Neuronal stem cell (in vitro differentiated cells): ENCODE measurements at regions not wholly inside any gene's neighbourhood (a gene's known extent, or its start where the extent isn't known, plus 50 kb on each side); places are given as distances from the start of the nearest gene placed in this dataset.

Experiments used
- DNase-seq: peaks from one replicate; pipeline ENCODE4 v3.0.0-alpha.2; 2013; ENCODE audit warnings: low spot score
- H2AFZ ChIP-seq: one replicate; pipeline ENCODE4 v1.6.1; 2013; ENCODE audit warnings: mild to moderate bottlenecking, low read length, inconsistent platforms
- H2AK5ac ChIP-seq: 2 replicates; pipeline ENCODE4 v1.6.1; 2013; ENCODE audit warnings: low read depth, mild to moderate bottlenecking, inconsistent platforms, low read length, moderate library complexity, mixed read lengths
- H2BK120ac ChIP-seq: 2 replicates; pipeline ENCODE4 v1.6.1; 2013; ENCODE audit warnings: low read depth, mild to moderate bottlenecking, inconsistent platforms, low read length, moderate library complexity, mixed read lengths
- H2BK12ac ChIP-seq: one replicate; pipeline ENCODE4 v1.6.1; 2013; ENCODE audit warnings: low read length, inconsistent platforms
- H2BK15ac ChIP-seq: 2 replicates; pipeline ENCODE4 v1.6.1; 2013; ENCODE audit warnings: mild to moderate bottlenecking, low read length, inconsistent platforms, mixed read lengths
- H2BK5ac ChIP-seq: one replicate; pipeline ENCODE4 v1.6.1; 2013; ENCODE audit warnings: inconsistent platforms, mild to moderate bottlenecking, low read length, moderate library complexity
- H3K14ac ChIP-seq: one replicate; pipeline ENCODE4 v1.6.1; 2013; ENCODE audit warnings: low read length, inconsistent platforms
- H3K18ac ChIP-seq: 2 replicates; pipeline ENCODE4 v1.6.1; 2013; ENCODE audit warnings: low read length, inconsistent platforms
- H3K23ac ChIP-seq: 2 replicates; pipeline ENCODE4 v1.6.1; 2013; ENCODE audit warnings: low read depth, mild to moderate bottlenecking, mixed read lengths, low read length, inconsistent platforms; ENCODE audit not compliant: poor library complexity
- H3K27ac ChIP-seq: replicated peaks from 3 replicates; pipeline ENCODE4 v1.5.1; 2013; ENCODE audit warnings: low read length, inconsistent platforms
- H3K27me3 ChIP-seq, 3 experiments: 2 replicates each; pipeline ENCODE4 v1.6.1; 2013; ENCODE audit warnings: low read length in 3 of 3, mild to moderate bottlenecking in 2 of 3, inconsistent platforms in 1 of 3, low read depth in 1 of 3, mixed read lengths in 1 of 3, moderate library complexity in 1 of 3; ENCODE audit not compliant: control insufficient read depth in 3 of 3, insufficient read depth in 3 of 3
- H3K36me3 ChIP-seq, 2 donors: replicated peaks in 1 of 2; 2 replicates each; pipeline ENCODE4 v1.6.1; 2013; ENCODE audit warnings: low read length in 2 of 2; ENCODE audit not compliant: control insufficient read depth in 2 of 2, insufficient read depth in 2 of 2
- H3K4ac ChIP-seq: 2 replicates; pipeline ENCODE4 v1.6.1; 2013; ENCODE audit warnings: inconsistent platforms, mild to moderate bottlenecking, low read length, moderate library complexity
- H3K4me1 ChIP-seq, 2 donors: 1 replicate in 1 of 2; 2 replicates in 1 of 2; pipeline ENCODE4 v1.6.1; 2013; ENCODE audit warnings: low read length in 2 of 2, low read depth in 1 of 2; ENCODE audit not compliant: control insufficient read depth in 2 of 2, insufficient read depth in 1 of 2
- H3K4me2 ChIP-seq: one replicate; pipeline ENCODE4 v1.6.1; 2013; ENCODE audit warnings: mild to moderate bottlenecking, low read length, inconsistent platforms; ENCODE audit not compliant: insufficient read depth, poor library complexity, severe bottlenecking
- H3K4me3 ChIP-seq, 2 donors: 2 replicates each; pipeline ENCODE4 v1.5.1; 2013; ENCODE audit warnings: low read length in 2 of 2, mild to moderate bottlenecking in 2 of 2, inconsistent platforms in 1 of 2, moderate library complexity in 1 of 2
- H3K79me1 ChIP-seq: one replicate; pipeline ENCODE4 v1.6.1; 2013; ENCODE audit warnings: low read depth, mild to moderate bottlenecking, inconsistent platforms, low read length, moderate library complexity
- H3K9ac ChIP-seq: one replicate; pipeline ENCODE4 v1.6.1; 2013; ENCODE audit warnings: mild to moderate bottlenecking, low read depth, low read length, inconsistent platforms; ENCODE audit not compliant: poor library complexity
- H3K9me3 ChIP-seq, 2 donors: replicated peaks in 1 of 2; 2 replicates each; pipeline versions ENCODE3 to v1.6.1; 2013; ENCODE audit warnings: low read length in 2 of 2, mild to moderate bottlenecking in 2 of 2, inconsistent platforms in 1 of 2, low read depth in 1 of 2, mixed read lengths in 1 of 2, moderate library complexity in 1 of 2; ENCODE audit not compliant: control insufficient read depth in 2 of 2, insufficient read depth in 1 of 2
- H4K8ac ChIP-seq: one replicate; pipeline ENCODE4 v1.6.1; 2013; ENCODE audit warnings: low read depth, mild to moderate bottlenecking, inconsistent platforms, low read length, moderate library complexity
- H4K91ac ChIP-seq: one replicate; pipeline ENCODE4 v1.6.1; 2013; ENCODE audit warnings: low read length, low read depth, mild to moderate bottlenecking, inconsistent platforms; ENCODE audit not compliant: poor library complexity
- WGBS, 2 donors: extraction: QIAGEN DNeasy Blood & Tissue Kit; methylation state at CpG; one replicate each; pipeline ENCODE4 v1.1.7; 2013; ENCODE audit warnings: missing lambda C conversion rate in 2 of 2, mixed read lengths in 1 of 2; ENCODE audit not compliant: insufficient read length in 2 of 2, insufficient replicate concordance in 1 of 2; ENCODE audit errors: extremely low coverage in 2 of 2; 5-methylcytosine and 5-hydroxymethylcytosine counted together

DNA sequence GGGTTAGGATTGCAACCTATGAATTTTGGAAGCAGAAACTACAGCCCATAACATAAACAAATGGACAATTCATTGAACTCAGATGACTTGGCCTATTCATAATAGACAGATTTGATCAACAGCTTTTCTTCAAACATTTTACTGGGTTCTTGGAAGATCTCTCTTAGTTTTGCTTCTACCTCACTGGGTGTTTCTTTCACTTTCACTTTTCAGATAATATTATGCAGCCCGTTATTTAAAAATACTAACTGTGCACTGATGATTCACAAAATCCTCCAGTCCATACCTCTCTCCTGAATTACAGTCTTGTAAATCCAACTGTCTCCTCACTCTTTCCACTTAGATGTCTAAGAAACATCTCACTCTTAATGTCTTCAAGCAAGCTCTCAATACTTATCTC lies 183.5 kb upstream of the IRX1 start:
- no peak overlapping the region for H3K4me2 ChIP-seq
- H3K14ac ChIP-seq = no peak overlapping the region
- H4K8ac ChIP-seq = no peak overlapping the region
- H3K27me3 ChIP-seq = no peaks in the 10 kb centered on the region
- no peak for DNase-seq
- no peaks in the 10 kb centered on the region for H3K4me1 ChIP-seq
- WGBS, 2 donors = no CpG with 5 or more reads among the region's 1 CpG
- no peak overlapping the region for H2BK120ac ChIP-seq
- no peaks in the 10 kb centered on the region for H3K36me3 ChIP-seq
- no peak overlapping the region for H3K23ac ChIP-seq
- H3K9me3 ChIP-seq = no peaks in the 10 kb centered on the region
- H3K27ac ChIP-seq = no peak overlapping the region
- no peak overlapping the region for H3K4me3 ChIP-seq
- no peak overlapping the region for H3K18ac ChIP-seq
- no peak overlapping the region for H3K9ac ChIP-seq
- H2AFZ ChIP-seq = no peak overlapping the region
- H2BK5ac ChIP-seq = no peak overlapping the region
- no peak overlapping the region for H2BK12ac ChIP-seq
- H2BK15ac ChIP-seq = no peak overlapping the region
- H3K79me1 ChIP-seq = no peaks in the 10 kb centered on the region
- no peak overlapping the region for H3K4ac ChIP-seq
- H2AK5ac ChIP-seq = no peak overlapping the region
- no peak overlapping the region for H4K91ac ChIP-seq

DNA sequence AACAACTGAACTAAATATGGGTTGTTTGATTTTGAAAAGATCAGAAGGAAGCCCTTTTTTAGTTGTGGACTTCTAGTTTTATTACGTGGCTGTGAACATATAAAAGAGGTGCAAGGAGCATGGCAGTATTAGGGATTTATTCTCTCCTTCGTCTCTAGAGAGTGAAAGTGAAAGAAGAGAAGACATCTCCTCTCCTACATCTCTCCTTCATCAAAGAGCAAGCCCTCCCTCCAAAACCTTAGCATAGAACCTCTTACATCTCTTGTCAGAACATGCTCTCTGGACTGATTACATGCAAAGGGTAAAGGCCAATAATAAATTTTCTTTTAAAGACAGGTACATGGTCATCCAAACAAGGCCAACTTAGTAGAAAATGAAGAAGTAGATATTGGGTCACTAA lies 184.3 kb upstream of the IRX1 start:
- no peak overlapping the region for H3K9ac ChIP-seq
- H2AK5ac ChIP-seq = no peak overlapping the region
- H3K36me3 ChIP-seq = no peaks in the 10 kb centered on the region
- no peak overlapping the region for H2AFZ ChIP-seq
- no peak overlapping the region for H3K27ac ChIP-seq
- no peak overlapping the region for H4K8ac ChIP-seq
- no CpG with 5 or more reads among the region's 2 CpGs for WGBS, 2 donors
- no peak overlapping the region for H2BK12ac ChIP-seq
- H2BK15ac ChIP-seq = no peak overlapping the region
- no peak overlapping the region for H3K4me3 ChIP-seq
- H3K18ac ChIP-seq = no peak overlapping the region
- H3K27me3 ChIP-seq = no peaks in the 10 kb centered on the region
- H3K9me3 ChIP-seq = no peaks in the 10 kb centered on the region
- H3K4ac ChIP-seq = no peak overlapping the region
- H3K23ac ChIP-seq = no peak overlapping the region
- no peak for DNase-seq
- H3K4me1 ChIP-seq = no peaks in the 10 kb centered on the region
- H3K14ac ChIP-seq = no peak overlapping the region
- no peak overlapping the region for H2BK5ac ChIP-seq
- H2BK120ac ChIP-seq = no peak overlapping the region
- H3K79me1 ChIP-seq = no peaks in the 10 kb centered on the region
- no peak overlapping the region for H4K91ac ChIP-seq
- H3K4me2 ChIP-seq = no peak overlapping the region

DNA sequence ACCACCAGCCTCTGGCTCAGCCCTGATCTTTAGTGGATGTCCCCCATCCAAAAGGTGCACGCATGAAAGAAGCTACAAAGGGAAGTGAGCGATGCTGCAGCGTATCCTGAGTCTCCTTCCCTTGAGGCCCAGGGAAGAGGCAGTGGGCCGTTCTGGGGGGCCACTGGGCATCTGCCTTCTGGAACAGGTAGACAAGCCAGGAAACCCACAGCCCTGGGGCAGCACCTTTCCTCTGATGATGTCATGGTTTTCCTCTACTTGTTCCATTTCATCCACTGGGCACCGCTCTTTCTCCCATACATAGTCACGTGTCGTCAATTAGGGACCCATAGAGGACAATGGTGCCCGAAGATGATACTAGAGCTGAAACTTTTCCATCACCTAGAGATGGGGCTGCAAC lies 194.0 kb upstream of the IRX1 start:
- H2BK15ac ChIP-seq = no peak overlapping the region
- no peaks in the 10 kb centered on the region for H3K27me3 ChIP-seq
- H2AFZ ChIP-seq = no peak overlapping the region
- H3K14ac ChIP-seq = no peak overlapping the region
- H3K4ac ChIP-seq = no peak overlapping the region
- no peak overlapping the region for H3K23ac ChIP-seq
- H3K4me1 ChIP-seq = peaks cover 0 to 2% of the 10 kb centered on the region in 2 donors
- H2AK5ac ChIP-seq = no peak overlapping the region
- no peak overlapping the region for H3K4me3 ChIP-seq
- DNase-seq = no peak
- H3K4me2 ChIP-seq = no peak overlapping the region
- H3K18ac ChIP-seq = no peak overlapping the region
- H4K91ac ChIP-seq = no peak overlapping the region
- H4K8ac ChIP-seq = no peak overlapping the region
- H3K9ac ChIP-seq = no peak overlapping the region
- no peaks in the 10 kb centered on the region for H3K36me3 ChIP-seq
- H2BK120ac ChIP-seq = no peak overlapping the region
- H2BK12ac ChIP-seq = no peak overlapping the region
- H3K27ac ChIP-seq = no peak overlapping the region
- H3K9me3 ChIP-seq = peaks cover 3 to 4% of the 10 kb centered on the region in 2 donors
- H3K79me1 ChIP-seq = no peaks in the 10 kb centered on the region
- H2BK5ac ChIP-seq = no peak overlapping the region
- no CpG with 5 or more reads among the region's 8 CpGs for WGBS, 2 donors

DNA sequence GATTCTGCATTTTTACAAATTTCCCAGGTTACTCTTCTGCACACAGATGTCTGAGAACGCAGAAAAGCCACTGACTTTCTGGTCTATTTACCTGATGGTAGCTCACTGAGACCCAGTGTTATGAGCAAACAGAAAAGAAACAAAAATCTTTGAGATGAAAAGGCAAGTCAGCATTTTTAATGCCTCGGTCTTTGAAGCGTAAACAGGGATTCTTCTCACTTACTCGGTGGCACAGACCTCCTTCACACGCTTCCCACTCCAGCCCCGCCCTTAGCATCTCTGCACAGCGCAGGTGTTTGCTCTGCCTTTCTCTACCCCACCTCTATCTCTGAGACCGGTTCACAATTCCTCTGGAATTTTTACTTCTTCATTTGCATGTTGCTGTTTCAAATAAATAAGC lies 195.0 kb upstream of the IRX1 start:
- H3K4me1 ChIP-seq = peaks cover 0 to 2% of the 10 kb centered on the region in 2 donors
- H2AFZ ChIP-seq = no peak overlapping the region
- H3K9ac ChIP-seq = no peak overlapping the region
- H3K27ac ChIP-seq = no peak overlapping the region
- no peak overlapping the region for H2BK120ac ChIP-seq
- no CpG with 5 or more reads among the region's 8 CpGs for WGBS, 2 donors
- H4K8ac ChIP-seq = no peak overlapping the region
- no peak overlapping the region for H2AK5ac ChIP-seq
- DNase-seq = no peak
- no peak overlapping the region for H3K18ac ChIP-seq
- no peaks in the 10 kb centered on the region for H3K79me1 ChIP-seq
- no peaks in the 10 kb centered on the region for H3K36me3 ChIP-seq
- peaks cover 3 to 4% of the 10 kb centered on the region in 2 donors for H3K9me3 ChIP-seq
- no peaks in the 10 kb centered on the region for H3K27me3 ChIP-seq
- H2BK5ac ChIP-seq = no peak overlapping the region
- H3K4ac ChIP-seq = no peak overlapping the region
- H3K4me3 ChIP-seq = no peak overlapping the region
- H3K14ac ChIP-seq = no peak overlapping the region
- H4K91ac ChIP-seq = no peak overlapping the region
- H3K4me2 ChIP-seq = no peak overlapping the region
- H2BK15ac ChIP-seq = no peak overlapping the region
- H2BK12ac ChIP-seq = no peak overlapping the region
- H3K23ac ChIP-seq = no peak overlapping the region
